ENCODE measurements at regions not wholly inside any gene's neighbourhood (a gene's known extent, or its start where the extent isn't known, plus 50 kb on each side); places are given as distances from the start of the nearest gene placed in this dataset.

- Histone ChIP-seq H4K20me1 (ENCODE audit: insufficient read depth, low read length) (no peaks in the 10 kb centered on the region), H3K36me3 (replicated peaks in 1 of 2; ENCODE audit: control insufficient read depth in 1 of 2, insufficient read depth in 2 of 2, low read length in 2 of 2) (no peaks in the 10 kb centered on the region), H2AFZ (ENCODE audit: insufficient read depth, low read depth, low read length, poor library complexity, severe bottlenecking) (peak overlapping the region; percentile 68), H3K9ac (ENCODE audit: insufficient read depth, low read length, poor library complexity, severe bottlenecking) (peak overlapping the region; percentile 36), H3K4me1 (ENCODE audit: control insufficient read depth in 1 of 2, insufficient read depth in 2 of 2, low read length in 2 of 2) (peaks cover 0 to 8% of the 10 kb centered on the region in 2 donors), H3K9me3 (replicated peaks in 1 of 2; ENCODE audit: control insufficient read depth in 1 of 2, insufficient read depth in 1 of 2, low read length in 2 of 2) (no peaks in the 10 kb centered on the region), H3K4me2 (replicated peaks; ENCODE audit: extremely low read depth, low read length, poor library complexity, severe bottlenecking) (peak overlapping the region; percentile 52), H3K79me2 (ENCODE audit: insufficient read depth, low read length) (no peaks in the 10 kb centered on the region), H3K27me3 (ENCODE audit: control insufficient read depth in 2 of 2, insufficient read depth in 2 of 2, low read length in 2 of 2) (no peaks in the 10 kb centered on the region), H3K4me3 (replicated peaks in 1 of 3; ENCODE audit: low read depth in 2 of 3, low read length in 3 of 3) (peak overlapping the region in 2 of 3 experiments; percentile 5 to 54), H3K27ac (ENCODE audit: low read depth in 1 of 2, low read length in 2 of 2) (no peak overlapping the region)
- intact Hi-C loops (cut with micrococcal nuclease), result no loop called here
- Mint-ChIP-seq H3K27me3 (ENCODE audit: low read depth in 3 of 3) (peaks cover 0 to 5% (median 2%) of the 10 kb centered on the region in 3 donors), H3K4me3 (peak overlapping the region; percentile 58 to 68), H3K9me3 (peaks cover 0 to 2% (median 0%) of the 10 kb centered on the region in 7 donors), H3K36me3 (no peaks in the 10 kb centered on the region), H3K4me1 (peaks cover 4% of the 10 kb centered on the region), H3K27ac (peak overlapping the region in 1 of 7 donors; percentile 25)
- DNase-seq, result peak in 1 of 3 donors; percentile 2
- no peak for TF ChIP-seq CTCF (IDR thresholded peaks at IDR 0.05)
- 6% methylated on average over 20 of the region's 20 CpGs for WGBS (ENCODE audit: insufficient coverage)
Observed at GRCh38 chr14:104436047-104436591, 143.4 kb upstream of the C14orf180 start.

GRCh38 chr14:104436741-104437701 lies 142.5 kb upstream of the C14orf180 start:
- H4K20me1 ChIP-seq (ENCODE audit: insufficient read depth, low read length), result no peaks in the 10 kb centered on the region
- peak overlapping the region; percentile 68 for H2AFZ ChIP-seq (ENCODE audit: insufficient read depth, low read depth, low read length, poor library complexity, severe bottlenecking)
- peaks cover 4% of the 10 kb centered on the region for H3K4me1 Mint-ChIP-seq
- WGBS (ENCODE audit: insufficient coverage), result 84% methylated on average over 6 of the region's 15 CpGs
- peaks cover 0 to 5% (median 2%) of the 10 kb centered on the region in 3 donors for H3K27me3 Mint-ChIP-seq (ENCODE audit: low read depth in 3 of 3)
- no peaks in the 10 kb centered on the region for H3K27me3 ChIP-seq (ENCODE audit: control insufficient read depth in 2 of 2, insufficient read depth in 2 of 2, low read length in 2 of 2)
- DNase-seq, result peak in 1 of 3 donors; percentile 4
- H3K27ac Mint-ChIP-seq, result no peak overlapping the region
- no peaks in the 10 kb centered on the region for H3K36me3 ChIP-seq (replicated peaks in 1 of 2; ENCODE audit: control insufficient read depth in 1 of 2, insufficient read depth in 2 of 2, low read length in 2 of 2)
- no peak overlapping the region for H3K4me3 ChIP-seq (replicated peaks in 1 of 3; ENCODE audit: low read depth in 2 of 3, low read length in 3 of 3)
- H3K4me3 Mint-ChIP-seq, result no peak overlapping the region
- H3K4me1 ChIP-seq (ENCODE audit: control insufficient read depth in 1 of 2, insufficient read depth in 2 of 2, low read length in 2 of 2), result peaks cover 0 to 8% of the 10 kb centered on the region in 2 donors
- no peak for TF ChIP-seq CTCF (IDR thresholded peaks at IDR 0.05)
- peak overlapping the region; percentile 36 for H3K9ac ChIP-seq (ENCODE audit: insufficient read depth, low read length, poor library complexity, severe bottlenecking)
- H3K36me3 Mint-ChIP-seq, result no peaks in the 10 kb centered on the region
- peaks cover 0 to 2% (median 0%) of the 10 kb centered on the region in 7 donors for H3K9me3 Mint-ChIP-seq
- no peak overlapping the region for H3K4me2 ChIP-seq (replicated peaks; ENCODE audit: extremely low read depth, low read length, poor library complexity, severe bottlenecking)
- no peak overlapping the region for H3K27ac ChIP-seq (ENCODE audit: low read depth in 1 of 2, low read length in 2 of 2)
- no peaks in the 10 kb centered on the region for H3K79me2 ChIP-seq (ENCODE audit: insufficient read depth, low read length)
- H3K9me3 ChIP-seq (replicated peaks in 1 of 2; ENCODE audit: control insufficient read depth in 1 of 2, insufficient read depth in 1 of 2, low read length in 2 of 2), result no peaks in the 10 kb centered on the region
- intact Hi-C loops (cut with micrococcal nuclease), result no loop called here

Measured in CD14-positive monocyte (primary cell).